RWPE1 (cell line): ENCODE measurements at regions not wholly inside any gene's neighbourhood (a gene's known extent, or its start where the extent isn't known, plus 50 kb on each side); places are given as distances from the start of the nearest gene placed in this dataset.

ENCODE experiments used
- CTCF ChIA-PET: fragments of 350-600 bp; sonication (Branson Sonifier 250); formaldehyde crosslinking; extraction: SDS; loops from one replicate; lab custom pipeline; 2021; lab: Yijun Ruan, JAX
- POLR2A ChIA-PET: fragments of 400-600 bp; formaldehyde crosslinking; extraction: SDS; loops from one replicate; lab custom pipeline; 2020; ENCODE audit warnings: antibody characterized with exemption; ENCODE audit not compliant: low non-redundant PET; lab: Yijun Ruan, JAX
- DNase-seq: peaks from one replicate; pipeline ENCODE4 v3.0.0; 2012; ENCODE audit warnings: low spot score
- H3K27ac ChIP-seq: fragments of 450-650 bp; 2 replicates; pipeline ENCODE4 v1.5.1; 2017
- CTCF ChIP-seq: fragments of 450-650 bp; conservative IDR thresholded peaks from 2 replicates; pipeline ENCODE4 v1.5.1; 2017; ENCODE audit warnings: low read depth, mild to moderate bottlenecking

- ChIA-PET CTCF (no interaction called here), POLR2A (no interaction called here)
- no peak for TF ChIP-seq CTCF
- no peak overlapping the region for H3K27ac ChIP-seq
- no peak for DNase-seq
Observed at GRCh38 chr7:10325395-10325794, 648.3 kb upstream of the PHF14 start.

GRCh38 chr7:10343108-10343507, 630.6 kb upstream of the PHF14 start:
- POLR2A ChIA-PET = no interaction called here
- DNase-seq = no peak
- no peak overlapping the region for H3K27ac ChIP-seq
- CTCF ChIA-PET = no interaction called here
- no peak for TF ChIP-seq CTCF

GRCh38 chr7:10346032-10346431, 627.6 kb upstream of the PHF14 start:
- ChIA-PET POLR2A (no interaction called here), CTCF (interaction anchor here (0.6 kb wide), 1 partner anchor 67 kb away, joined by 5 read pairs; no protein-coding TSS in a partner anchor)
- no peak for TF ChIP-seq CTCF
- H3K27ac ChIP-seq = no peak overlapping the region
- DNase-seq = no peak

GRCh38 chr7:10355816-10356215, 617.9 kb upstream of the PHF14 start:
- CTCF ChIA-PET = no interaction called here
- DNase-seq = no peak
- TF ChIP-seq CTCF = no peak
- no peak overlapping the region for H3K27ac ChIP-seq
- POLR2A ChIA-PET = no interaction called here

- ChIA-PET POLR2A (no interaction called here), CTCF (no interaction called here)
- no peak overlapping the region for H3K27ac ChIP-seq
- DNase-seq = no peak
- TF ChIP-seq CTCF = no peak
Observed at GRCh38 chr7:10360050-10360449, 613.6 kb upstream of the PHF14 start.

- DNase-seq = no peak
- CTCF ChIA-PET = interaction anchor here (0.7 to 0.9 kb wide), 2 partner anchors 365 to 777 kb away, joined by 3 read pairs; no protein-coding TSS in a partner anchor
- no peak for TF ChIP-seq CTCF
- POLR2A ChIA-PET = no interaction called here
- H3K27ac ChIP-seq = no peak overlapping the region
Observed at GRCh38 chr7:10401793-10402192, 571.9 kb upstream of the PHF14 start.
